ENCODE measurements at regions not wholly inside any gene's neighbourhood (a gene's known extent, or its start where the extent isn't known, plus 50 kb on each side); places are given as distances from the start of the nearest gene placed in this dataset.
"Not testable (repeated sequence)": the region's sequence is repeated elsewhere in the genome, so short reads cannot be mapped to it uniquely, and the experiment has no call there.

DNA sequence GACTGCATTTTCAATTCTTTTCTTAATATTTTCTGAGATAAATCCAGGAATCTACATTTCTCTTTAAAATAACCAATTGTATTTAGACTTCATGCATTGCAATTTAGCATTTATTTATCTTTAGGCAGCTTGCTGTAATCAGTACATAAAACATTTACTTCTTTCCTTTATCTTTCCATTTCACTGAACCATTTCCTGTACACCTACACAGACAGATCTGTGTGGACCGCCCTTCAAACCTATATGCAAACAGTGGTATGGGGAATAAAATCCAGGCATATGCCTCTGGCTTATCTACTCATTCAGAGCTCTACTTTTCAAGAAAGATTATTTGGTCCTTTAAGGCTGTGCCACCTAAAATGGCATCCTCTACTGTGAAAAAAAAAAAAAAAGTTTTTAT lies 640.0 kb downstream of the MAT2B start:
- DNase-seq = no peak

DNA sequence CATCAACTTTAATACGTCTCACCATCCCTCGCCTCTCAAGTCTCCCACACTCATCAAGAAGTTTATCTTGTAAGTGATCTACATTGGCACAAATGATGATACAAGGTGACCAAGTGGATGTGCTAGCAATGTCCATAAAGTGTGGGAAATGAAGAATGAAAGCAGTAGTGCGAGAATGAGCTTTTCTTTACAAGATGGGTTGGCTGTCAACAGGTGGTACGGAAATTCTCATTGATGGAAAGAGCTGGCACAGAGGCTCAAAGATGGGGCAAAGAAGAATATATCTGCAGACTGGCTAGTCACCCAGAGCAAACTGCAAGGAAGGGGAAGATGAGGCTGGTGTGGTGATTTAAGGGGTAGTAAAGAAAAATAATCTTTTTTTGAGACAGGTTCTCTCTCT lies 640.8 kb downstream of the MAT2B start:
- no peak for DNase-seq

DNA sequence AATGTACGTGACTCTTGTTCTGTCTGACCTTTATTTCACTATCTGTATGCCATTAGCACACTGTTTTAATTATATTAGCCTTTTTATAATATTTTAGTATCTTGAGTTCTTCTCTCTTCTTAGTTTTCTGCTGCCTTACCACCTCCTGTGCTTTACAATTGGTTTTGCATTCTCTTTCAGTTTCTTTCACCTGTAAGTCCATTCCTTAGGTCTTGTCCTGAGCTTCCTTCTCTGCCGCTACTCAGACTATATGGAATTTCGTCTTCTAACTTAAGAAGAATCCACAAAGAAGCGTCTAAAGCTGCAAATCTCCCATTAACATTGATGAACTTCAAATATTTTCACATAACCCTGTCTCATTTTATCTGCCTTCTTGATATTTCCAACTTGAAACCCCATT lies 642.9 kb downstream of the MAT2B start:
- no peak for DNase-seq

DNA sequence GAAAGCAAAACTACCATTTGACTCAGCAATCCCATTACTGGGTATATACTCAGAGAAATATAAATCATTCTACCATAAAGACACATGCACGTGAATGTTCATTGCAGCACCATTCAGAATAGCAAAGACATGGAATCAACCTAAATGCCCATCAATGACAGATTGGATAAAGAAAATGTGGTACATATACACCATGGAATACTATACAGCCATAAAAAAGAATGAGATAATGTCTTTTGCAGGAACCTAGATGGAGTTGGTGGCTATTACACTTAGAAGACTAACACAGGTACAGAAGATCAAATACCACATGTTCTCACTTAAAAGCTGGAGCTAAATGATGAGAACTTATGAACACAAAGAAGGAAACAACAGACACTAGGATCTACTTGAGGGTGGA lies 647.1 kb downstream of the MAT2B start:
- not testable (repeated sequence) for DNase-seq

DNA sequence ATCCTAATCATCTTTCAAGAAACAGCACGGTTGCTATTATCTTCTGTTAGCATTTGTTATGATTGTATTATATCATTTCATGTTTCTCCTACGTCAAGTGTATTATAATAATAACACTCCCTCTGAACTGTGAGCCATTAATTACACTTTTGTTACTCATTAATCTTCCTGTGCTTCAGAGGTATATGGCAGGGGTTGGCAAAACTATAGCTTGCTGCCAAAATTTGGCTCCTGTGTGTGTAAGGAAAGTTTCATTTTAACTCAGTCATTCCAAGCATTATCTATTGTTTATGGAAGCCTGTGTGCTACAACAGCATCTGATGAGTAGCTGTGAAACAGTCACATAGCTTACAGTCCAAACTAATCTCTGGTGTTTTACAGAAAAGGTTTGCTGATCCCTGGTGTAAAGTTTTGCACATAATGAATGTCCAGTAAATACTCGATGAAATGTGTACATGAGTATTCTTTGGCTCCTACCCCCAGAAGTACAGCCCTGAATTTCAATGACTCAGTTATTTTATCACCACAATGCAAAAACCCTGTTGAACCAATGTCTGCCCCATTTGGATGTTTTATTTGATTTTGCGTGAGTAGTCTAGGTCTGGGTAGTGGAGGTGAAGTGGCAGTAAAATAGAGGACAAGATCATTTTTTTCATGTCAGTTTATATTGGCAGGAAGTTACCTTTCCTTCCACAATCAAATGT lies 648.2 kb downstream of the MAT2B start:
- no peak for DNase-seq

GRCh38 chr5:164170814-164171213 lies 665.4 kb downstream of the MAT2B start:
- no peak for DNase-seq

GRCh38 chr5:164175083-164175482 lies 669.7 kb downstream of the MAT2B start:
- no peak for DNase-seq

- no peak for DNase-seq
Measured at GRCh38 chr5:164179406-164179805, 674.0 kb downstream of the MAT2B start.

- no peak for DNase-seq
Measured at GRCh38 chr5:164181604-164182003, 676.2 kb downstream of the MAT2B start.

GRCh38 chr5:164184158-164184557 lies 678.7 kb downstream of the MAT2B start:
- DNase-seq = no peak

- no peak for DNase-seq
Measured at GRCh38 chr5:164185000-164185399, 679.6 kb downstream of the MAT2B start.

GRCh38 chr5:164186550-164186949 lies 681.1 kb downstream of the MAT2B start:
- DNase-seq = no peak

- no peak for DNase-seq
Measured at GRCh38 chr5:164187785-164188184, 682.4 kb downstream of the MAT2B start.

- DNase-seq = peak; percentile 28 to 43
Measured at GRCh38 chr5:164188733-164189148, 683.3 kb downstream of the MAT2B start.

- no peak for DNase-seq
Measured at GRCh38 chr5:164191240-164191639, 685.8 kb downstream of the MAT2B start.

- no peak for DNase-seq
Measured at GRCh38 chr5:164202338-164202737, 696.9 kb downstream of the MAT2B start.

DNA sequence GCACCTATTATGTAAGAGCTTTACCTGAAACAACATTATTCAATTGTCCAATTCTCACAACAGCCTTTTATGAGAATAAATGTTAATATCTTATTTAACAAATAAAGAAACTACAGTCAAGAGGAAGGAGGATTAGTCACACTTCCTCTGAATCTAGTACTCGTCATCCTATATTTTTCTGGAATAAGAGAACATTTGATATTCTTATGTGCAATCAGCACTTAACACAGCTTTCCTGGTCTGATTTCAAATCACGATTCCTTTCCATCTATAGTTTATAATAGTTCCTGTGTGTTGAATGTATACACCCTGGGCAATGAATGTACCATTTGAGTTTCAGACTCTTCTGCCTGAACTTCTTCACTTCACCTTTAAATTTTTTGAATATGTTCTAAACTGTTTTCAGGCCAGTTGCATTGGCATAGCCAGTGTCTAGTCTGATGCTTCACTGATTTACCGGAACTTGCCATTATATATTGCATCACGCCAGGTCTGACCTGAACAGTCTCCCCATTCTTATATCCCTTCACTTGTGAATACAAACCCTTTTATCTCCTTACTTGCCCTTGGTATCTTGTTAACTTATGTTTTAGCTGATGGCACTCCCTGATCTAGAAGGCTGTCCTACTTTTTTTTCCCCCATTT lies 698.3 kb downstream of the MAT2B start:
- DNase-seq = no peak

DNA sequence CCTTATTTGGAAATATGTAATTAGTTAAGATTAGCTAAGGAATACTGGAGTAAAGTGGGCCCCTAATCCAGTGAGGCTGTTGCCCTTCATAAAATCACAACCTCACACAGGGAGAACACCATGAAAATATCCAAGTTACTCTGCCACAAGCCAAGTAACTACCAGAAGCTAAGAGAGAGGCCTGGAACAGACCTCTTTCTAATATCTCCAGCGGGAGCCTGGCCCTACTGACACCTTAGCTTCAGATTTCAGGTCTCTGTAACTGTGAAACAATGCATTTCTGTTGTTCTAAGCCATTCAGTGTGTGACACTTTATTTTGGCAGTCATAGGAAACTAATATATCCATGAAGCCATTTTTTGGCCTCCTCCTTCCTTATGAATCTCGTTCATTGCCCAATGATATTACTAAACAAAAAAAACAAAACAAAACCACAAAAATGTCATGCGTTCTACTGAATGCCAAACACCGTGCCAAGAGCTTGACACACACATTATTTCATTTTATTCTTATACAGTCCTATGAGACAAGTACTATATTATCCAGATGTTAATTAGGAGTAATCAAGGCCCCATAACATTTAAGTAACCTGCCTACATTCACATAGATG lies 699.0 kb downstream of the MAT2B start:
- no peak for DNase-seq

DNA sequence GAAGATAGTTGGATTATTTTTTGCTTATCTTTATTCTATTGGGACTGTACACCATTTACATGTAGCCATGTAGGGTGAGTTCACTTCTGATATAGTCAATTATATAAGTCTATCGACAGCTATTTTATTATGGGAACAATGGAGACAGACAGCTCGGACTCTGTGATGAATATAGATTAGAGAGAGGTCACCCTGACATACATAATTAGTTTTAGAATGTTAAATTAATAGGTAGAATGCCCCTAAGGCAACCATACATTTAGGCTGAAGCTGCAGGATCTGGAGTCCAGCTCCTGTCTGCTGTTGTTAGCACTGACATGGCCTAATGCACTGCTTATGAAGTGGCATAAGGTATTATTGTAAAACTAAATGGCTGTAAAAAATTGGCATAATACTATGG lies 700.8 kb downstream of the MAT2B start:
- DNase-seq = no peak

DNA sequence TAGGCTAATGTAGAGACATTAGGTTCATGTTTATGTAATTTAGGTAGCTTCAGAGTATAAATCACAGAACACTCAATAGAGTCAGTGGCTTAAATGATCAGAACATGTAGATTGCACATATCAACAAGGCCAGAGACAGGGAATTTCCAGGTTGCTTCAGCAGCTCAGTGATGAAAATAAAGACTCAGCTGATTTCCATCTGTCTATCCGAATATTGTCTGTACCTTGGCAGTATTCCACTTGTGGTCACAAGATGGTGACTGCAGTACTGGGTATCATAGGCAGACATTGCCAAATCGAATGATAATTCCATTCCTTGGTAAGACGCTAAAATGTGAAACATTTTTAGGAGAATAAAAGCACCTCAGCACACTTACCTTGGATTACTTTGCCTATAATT lies 702.2 kb downstream of the MAT2B start:
- no peak for DNase-seq

DNA sequence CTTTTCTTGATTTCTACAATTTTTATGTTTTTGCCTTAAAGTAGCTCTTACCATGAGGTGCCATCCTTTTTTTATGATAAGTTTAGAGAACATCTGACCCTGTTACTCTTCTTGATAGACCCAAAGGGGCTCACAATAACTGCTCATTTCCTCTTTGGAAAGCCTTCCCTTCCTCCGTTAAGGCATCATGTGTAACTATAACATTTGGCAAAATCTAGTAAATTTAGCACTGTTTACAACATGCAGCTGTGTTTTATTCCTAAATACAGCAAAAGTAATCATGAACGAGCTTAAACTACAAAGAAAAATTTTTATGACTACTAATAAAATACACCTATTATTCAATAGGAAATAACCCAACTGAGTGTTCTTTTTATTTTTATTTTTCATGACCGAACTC lies 705.1 kb downstream of the MAT2B start:
- no peak for DNase-seq

GRCh38 chr5:164214698-164215097 lies 709.3 kb downstream of the MAT2B start:
- no peak for DNase-seq

DNA sequence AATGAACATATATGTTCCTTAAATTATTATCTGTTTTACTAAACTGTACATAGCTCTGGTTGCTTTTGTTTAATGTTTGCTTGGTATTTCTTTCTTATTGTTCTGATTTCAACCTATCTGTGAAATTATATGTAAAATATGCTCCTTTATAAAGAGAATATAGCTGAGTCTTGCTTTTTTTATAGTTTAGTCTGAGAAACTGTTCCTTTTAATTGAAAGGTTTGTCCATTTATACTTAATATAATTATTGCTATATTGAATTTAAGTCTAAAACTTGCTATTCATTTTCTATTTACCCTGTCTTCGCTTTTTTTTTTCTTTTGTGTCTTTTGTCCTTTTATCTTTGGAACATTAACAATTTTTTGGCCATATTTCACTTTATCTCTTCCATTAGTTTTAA lies 712.0 kb downstream of the MAT2B start:
- DNase-seq = no peak

GRCh38 chr5:164220522-164220921 lies 715.1 kb downstream of the MAT2B start:
- no peak for DNase-seq

DNA sequence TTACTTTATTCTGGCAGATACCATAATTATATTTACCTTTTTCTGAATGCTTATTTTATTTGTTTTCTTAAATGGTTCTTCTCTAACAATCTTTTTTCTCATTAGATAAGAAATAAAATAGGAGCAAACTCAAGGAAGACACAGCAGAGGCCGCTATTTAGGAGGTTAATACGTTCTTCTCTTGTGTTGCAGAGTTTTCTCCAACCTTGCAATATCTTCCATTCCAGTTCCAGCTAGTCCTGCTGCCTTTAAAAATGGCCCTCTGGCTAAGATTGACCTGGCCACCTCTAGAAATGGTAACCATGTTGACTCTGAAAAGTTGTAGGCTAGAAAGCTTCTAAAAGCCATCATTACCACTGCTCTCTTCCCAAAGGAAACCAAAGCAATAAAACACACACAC lies 718.8 kb downstream of the MAT2B start:
- DNase-seq = no peak
